HG03469 (cell line): ENCODE measurements at regions not wholly inside any gene's neighbourhood (a gene's known extent, or its start where the extent isn't known, plus 50 kb on each side); places are given as distances from the start of the nearest gene placed in this dataset.

Experiments used
- ATAC-seq: cut with Tn5 transposase; IDR thresholded peaks from one replicate; pipeline ENCODE4 v1.9.1; 2021; ENCODE audit warnings: mild to moderate bottlenecking, moderate library complexity, moderate number of reproducible peaks; ENCODE audit not compliant: unreplicated experiment

- no peak for ATAC-seq
Measured at GRCh38 chr10:29021591-29021990, 267.3 kb upstream of the LYZL1 start.

GRCh38 chr10:29022513-29022912, 266.4 kb upstream of the LYZL1 start:
- ATAC-seq: no peak

DNA sequence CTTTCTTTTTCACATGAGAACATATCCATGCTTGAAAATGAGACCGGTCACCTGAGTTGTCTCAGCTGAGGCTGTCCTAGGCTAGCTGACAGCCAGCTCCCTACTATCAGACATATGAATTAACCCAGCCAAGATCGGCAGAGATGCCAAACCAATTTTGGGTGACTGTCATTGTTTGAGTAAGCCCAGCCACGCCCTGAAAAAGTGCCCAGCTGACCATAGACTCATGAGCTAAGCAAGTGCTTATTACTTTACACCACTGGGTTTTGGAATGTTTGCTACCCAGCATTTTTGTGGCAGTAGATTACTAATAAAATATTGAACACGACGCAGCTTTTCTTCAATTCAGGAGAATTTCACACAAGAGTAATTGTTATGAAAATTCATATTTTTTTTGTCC, 265.2 kb upstream of the LYZL1 start:
- no peak for ATAC-seq

DNA sequence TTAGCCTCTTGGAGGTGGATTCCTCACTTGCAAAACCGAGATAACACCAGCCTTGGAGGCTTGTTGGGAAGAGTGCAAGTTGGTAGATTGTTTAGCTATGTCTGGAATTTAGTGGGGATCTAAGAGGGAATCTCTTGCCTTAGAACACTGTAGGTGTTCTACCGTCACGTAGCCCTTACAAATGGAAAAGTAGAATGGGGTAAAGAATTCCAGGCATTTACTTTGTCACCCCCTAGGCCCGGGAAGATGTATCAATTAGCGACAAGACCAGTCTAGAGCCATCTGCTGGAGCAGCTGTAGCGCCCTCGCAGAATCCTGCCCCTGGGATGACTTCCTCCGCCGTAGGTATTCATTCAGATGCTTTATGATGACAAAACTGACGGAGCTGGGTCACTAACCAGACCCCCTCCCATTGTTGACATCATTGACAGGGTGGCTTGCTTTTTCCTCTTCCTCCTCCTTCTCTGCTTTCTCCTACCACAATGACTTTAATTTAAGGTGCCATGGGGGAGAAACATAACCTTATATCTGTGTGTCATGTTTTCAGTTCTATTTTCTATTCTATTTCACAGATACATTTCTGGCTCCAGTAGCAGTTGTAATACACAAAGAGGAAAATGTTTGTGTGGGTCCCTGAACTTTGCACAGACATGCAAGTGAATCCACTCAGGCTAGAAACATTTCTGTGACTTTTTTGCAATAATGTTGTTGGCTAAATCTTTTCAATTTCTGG, 262.6 kb upstream of the LYZL1 start:
- no peak for ATAC-seq

DNA sequence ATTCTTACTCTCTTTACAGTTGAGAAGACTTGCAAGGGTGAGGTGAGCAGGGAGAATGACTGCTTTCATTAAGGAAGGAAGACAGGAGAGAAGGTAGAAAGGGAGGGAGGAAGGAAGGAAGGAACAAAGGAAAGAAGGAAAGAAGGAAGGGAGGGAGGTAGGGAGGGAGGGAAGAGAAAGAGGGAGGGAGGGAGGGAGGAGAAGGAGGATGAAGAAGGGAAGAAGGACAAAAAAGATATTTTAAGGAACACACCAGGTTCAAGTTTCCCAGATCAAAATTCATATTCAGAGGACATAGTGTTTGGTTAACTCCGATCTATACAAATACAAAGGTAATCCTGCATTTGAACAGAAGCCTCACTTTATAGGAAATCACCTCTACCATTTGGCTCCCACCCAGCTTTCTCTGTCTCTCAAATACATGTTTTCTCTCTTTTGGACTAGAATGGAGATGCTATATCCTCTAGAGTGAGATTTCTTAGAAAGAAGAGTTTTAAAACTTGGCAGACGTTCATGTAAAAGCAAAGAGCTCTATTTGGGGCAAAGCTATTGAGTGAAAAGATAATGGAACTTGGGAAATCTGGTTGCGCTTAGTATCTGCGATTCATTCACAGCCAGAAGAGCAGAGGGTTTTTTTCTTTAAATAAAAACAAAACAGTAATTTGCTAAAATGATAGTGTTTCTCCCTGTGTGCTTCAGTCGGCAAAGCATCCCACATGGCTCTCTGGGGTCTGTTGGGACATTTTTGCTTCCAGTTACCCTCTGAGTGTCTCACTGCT, 261.9 kb upstream of the LYZL1 start:
- no peak for ATAC-seq

GRCh38 chr10:29028486-29028885, 260.4 kb upstream of the LYZL1 start:
- no peak for ATAC-seq

GRCh38 chr10:29030900-29031299, 258.0 kb upstream of the LYZL1 start:
- ATAC-seq: no peak

DNA sequence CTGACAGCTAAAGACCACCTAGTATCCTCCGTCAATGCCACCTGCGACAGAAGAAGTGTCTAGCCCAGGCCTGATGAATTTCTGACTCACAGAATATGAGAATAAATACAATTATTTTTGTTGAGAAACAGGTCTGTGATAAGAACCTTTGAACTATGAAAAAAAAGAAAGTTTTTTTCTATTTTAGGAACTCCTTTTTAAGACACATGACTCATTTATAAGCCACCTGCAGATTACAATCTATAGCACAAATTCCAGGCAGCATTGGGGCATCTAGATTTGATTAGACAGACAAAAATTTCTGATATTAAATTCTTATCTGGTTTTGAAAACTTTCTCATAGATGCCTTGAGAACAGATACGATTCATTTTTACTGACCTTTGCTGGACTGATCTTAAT, 256.7 kb upstream of the LYZL1 start:
- no peak for ATAC-seq

- ATAC-seq: peak; percentile 53
Measured at GRCh38 chr10:29033311-29033940, 255.4 kb upstream of the LYZL1 start.

- ATAC-seq: no peak
Measured at GRCh38 chr10:29034592-29034991, 254.3 kb upstream of the LYZL1 start.

- ATAC-seq: no peak
Measured at GRCh38 chr10:29035721-29036120, 253.1 kb upstream of the LYZL1 start.

GRCh38 chr10:29037348-29038113, 251.3 kb upstream of the LYZL1 start:
- no peak for ATAC-seq

DNA sequence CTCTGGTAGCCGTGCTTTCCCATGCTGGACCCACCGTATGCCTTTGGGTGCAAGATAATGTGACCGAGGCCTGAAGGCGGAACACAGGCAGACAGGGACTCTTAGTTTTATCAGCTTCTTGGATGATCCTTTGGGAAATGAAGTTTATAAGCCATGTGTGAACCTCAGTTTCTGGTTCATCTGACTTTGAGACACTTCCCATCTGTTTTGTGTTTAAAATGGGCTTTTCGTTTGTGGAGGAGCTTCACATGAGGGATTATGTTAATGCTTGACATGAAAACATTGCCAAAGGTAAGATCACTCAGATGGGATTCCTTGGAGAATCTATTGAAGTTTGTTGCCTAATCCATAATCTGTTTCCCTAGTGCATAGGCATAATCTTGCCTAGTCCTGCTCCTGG, 249.8 kb upstream of the LYZL1 start:
- no peak for ATAC-seq

DNA sequence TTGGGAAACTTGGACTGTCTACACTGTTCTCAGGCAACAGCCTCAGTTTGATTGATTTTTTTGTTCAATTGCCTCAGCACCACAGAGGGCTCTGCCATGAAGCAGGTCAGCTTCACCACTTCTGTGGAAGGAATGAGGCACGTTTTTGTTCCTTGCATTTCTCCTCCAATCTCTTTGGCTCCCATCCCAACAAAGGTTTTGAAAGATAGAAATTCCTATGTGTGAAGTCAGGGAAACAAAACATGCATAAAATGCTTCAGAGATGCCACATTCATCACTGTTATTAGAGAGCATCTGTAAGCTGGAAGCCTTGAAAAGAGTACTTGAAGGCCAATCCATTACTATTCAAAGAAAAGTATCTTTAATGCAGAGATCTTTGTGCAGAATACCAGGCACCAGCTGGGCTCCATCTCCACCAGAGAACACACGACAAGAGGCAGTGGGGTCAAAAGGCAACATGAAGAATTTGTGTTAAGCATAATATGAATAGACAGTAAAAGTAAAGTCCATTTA, 249.1 kb upstream of the LYZL1 start:
- ATAC-seq: no peak

DNA sequence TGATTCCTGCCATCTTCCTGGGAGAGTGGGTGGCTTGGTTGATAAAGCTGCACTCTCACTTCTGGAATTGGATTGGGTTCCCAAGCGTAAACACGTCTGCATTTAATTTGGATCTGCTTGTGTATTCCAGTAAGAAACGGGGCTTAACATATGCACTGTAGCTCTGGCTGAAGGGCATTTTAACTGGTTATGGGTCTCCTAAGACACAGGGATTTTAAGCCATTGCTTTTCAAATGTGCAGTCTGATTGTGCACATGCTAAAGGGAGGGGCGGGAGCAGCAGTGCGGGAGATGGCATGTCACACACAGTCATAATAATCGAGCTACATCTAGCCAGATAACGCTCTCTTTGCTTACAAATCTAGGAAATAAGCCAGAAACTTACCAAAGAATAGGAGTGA, 247.3 kb upstream of the LYZL1 start:
- no peak for ATAC-seq

DNA sequence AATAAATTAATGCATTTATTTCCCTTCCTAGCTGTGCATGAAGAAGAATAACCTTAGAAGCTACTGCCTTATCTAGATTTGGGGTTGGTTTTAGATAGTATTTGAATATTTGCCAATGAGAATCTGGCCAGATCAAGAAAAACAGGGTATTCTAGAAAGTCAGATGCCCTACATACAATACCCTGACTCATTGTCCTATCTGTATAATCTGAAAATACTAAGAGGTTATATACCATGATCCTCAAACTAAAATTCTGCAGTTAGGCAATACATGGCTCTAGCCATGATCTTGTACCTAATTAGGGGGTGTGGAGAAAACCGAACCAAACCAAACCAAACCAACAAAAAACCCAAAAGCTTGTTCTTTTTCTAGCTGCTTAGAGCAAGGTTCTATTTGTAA, 240.4 kb upstream of the LYZL1 start:
- ATAC-seq: no peak

DNA sequence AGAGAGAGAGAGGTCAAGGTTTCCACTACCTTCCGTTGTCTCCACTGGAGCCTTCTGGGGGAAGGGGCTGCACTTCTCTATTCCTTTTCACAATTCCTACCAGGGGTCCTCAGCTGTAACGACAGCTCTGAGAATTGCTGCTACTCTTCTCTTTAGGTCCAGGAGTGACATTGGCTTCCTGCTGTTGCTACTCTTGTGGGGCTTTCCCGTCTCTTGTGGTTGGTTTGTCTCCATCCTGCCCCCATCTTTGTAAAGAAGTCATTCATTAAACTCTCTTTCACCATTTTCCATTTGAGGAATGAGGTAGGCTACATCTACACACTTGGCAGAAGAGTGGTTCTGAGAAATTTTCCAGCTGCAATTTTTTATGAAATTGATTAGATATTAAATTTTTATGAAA, 238.8 kb upstream of the LYZL1 start:
- no peak for ATAC-seq

GRCh38 chr10:29055101-29055500, 233.8 kb upstream of the LYZL1 start:
- no peak for ATAC-seq

- ATAC-seq: no peak
Measured at GRCh38 chr10:29056729-29057128, 232.1 kb upstream of the LYZL1 start.

DNA sequence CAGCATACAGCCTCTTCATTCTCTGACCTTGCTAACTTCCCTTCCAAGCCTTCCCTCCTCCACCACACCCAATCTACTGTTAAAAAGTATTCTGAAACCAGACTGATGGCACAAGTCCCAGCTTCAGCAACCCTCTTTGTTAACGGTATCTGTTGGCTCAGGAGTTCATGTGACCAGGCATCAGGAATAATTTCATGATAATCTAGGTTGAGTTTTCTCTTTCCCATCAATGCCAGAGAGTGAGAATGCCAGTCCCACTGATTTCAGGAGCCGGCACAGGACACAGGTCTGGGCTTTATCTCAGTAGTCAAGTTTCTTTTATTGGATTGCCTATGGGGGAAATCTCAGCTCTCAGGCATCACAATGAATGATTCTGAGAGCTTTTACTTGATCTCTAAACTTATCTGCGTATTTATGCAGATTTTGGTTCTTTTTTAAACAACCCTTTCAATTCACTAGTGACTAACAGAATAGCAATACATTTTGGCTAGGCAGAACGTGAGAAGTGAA, 231.0 kb upstream of the LYZL1 start:
- ATAC-seq: no peak
